GM12873 (cell line): ENCODE measurements at regions not wholly inside any gene's neighbourhood (a gene's known extent, or its start where the extent isn't known, plus 50 kb on each side); places are given as distances from the start of the nearest gene placed in this dataset.

Experiments used
- TF ChIP-seq, protein P1 (sequence below): IDR thresholded peaks from 2 replicates; pipeline ENCODE4 v1.5.1; 2012; ENCODE audit warnings: low read depth, mild to moderate bottlenecking, moderate library complexity, low read length, control low read depth; ENCODE audit not compliant: insufficient read depth; ENCODE audit errors: missing control alignments

GRCh38 chr5:165066751-165067385, 1561.4 kb downstream of the MAT2B start:
- TF ChIP-seq, protein P1, sequence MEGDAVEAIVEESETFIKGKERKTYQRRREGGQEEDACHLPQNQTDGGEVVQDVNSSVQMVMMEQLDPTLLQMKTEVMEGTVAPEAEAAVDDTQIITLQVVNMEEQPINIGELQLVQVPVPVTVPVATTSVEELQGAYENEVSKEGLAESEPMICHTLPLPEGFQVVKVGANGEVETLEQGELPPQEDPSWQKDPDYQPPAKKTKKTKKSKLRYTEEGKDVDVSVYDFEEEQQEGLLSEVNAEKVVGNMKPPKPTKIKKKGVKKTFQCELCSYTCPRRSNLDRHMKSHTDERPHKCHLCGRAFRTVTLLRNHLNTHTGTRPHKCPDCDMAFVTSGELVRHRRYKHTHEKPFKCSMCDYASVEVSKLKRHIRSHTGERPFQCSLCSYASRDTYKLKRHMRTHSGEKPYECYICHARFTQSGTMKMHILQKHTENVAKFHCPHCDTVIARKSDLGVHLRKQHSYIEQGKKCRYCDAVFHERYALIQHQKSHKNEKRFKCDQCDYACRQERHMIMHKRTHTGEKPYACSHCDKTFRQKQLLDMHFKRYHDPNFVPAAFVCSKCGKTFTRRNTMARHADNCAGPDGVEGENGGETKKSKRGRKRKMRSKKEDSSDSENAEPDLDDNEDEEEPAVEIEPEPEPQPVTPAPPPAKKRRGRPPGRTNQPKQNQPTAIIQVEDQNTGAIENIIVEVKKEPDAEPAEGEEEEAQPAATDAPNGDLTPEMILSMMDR: no peak

GRCh38 chr5:165076686-165077085, 1571.3 kb downstream of the MAT2B start:
- TF ChIP-seq, protein P1: no peak

- TF ChIP-seq, protein P1: no peak
Measured at GRCh38 chr5:165079389-165079788, 1574.0 kb downstream of the MAT2B start.

- TF ChIP-seq, protein P1: no peak
Measured at GRCh38 chr5:165083394-165083793, 1578.0 kb downstream of the MAT2B start.

DNA sequence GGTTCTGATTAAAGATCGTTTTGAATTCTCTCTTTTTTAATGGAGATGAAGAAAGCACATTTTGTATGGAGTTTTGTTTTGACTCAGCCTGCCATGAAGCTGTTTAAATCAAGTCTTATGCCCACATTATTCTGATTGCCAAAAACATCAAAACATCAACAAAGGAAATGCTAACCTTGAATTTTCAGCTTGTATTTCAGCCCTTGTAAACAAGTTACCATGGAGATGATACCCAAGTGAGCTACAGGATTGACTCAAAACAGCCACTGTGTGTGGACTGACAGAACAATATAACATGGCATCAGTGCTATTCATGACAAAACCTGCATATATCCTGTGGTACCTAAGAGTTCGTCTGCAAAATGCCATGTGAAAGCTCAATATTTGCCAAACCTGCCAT, 1581.0 kb downstream of the MAT2B start:
- TF ChIP-seq, protein P1: no peak

DNA sequence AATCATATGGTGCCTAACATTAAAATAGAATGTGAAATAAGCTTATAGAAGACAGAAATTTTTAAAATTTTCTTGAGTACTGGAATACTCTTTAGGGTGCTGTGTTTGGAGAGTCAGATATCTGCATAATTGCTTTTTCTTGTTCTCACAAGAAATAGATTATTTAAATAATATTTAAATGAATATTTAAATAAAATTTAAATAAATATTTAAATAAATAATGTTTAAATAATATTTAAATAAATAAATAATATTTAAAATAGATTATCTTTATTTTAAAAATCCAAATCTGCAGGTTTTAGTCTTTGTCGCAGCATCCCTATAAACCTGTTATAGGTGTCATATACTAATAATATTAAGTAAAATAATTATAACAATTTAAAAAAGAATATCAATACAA, 1589.4 kb downstream of the MAT2B start:
- TF ChIP-seq, protein P1: no peak

DNA sequence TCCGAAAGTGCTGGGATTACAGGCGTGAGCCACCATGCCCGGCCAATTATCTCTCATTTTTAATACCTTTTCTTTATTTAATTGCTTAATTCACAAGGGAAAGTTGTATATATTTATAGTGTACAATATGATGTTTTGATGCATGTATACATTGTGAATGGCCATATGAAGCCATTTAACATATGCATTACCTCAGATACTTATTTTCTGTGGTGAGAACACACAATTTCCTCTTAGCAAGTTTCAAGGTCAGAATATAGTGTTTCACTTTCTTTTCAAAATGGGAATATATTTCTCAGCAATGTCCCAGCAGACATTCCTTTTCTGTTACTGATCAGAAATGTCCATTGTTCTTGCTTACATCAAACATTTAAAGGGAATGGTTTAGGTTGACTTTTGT, 1596.3 kb downstream of the MAT2B start:
- TF ChIP-seq, protein P1: no peak

- TF ChIP-seq, protein P1: no peak
Measured at GRCh38 chr5:165104611-165105010, 1599.2 kb downstream of the MAT2B start.
